Ectodermal cell (in vitro differentiated cells): ENCODE measurements at regions not wholly inside any gene's neighbourhood (a gene's known extent, or its start where the extent isn't known, plus 50 kb on each side); places are given as distances from the start of the nearest gene placed in this dataset.

ENCODE experiments used
- H3K27ac ChIP-seq: 2 replicates; pipeline ENCODE4 v1.7.0; 2013; ENCODE audit warnings: mild to moderate bottlenecking, low read depth, low read length; ENCODE audit not compliant: insufficient read depth, poor library complexity, severe bottlenecking
- H3K27me3 ChIP-seq: 2 replicates; pipeline ENCODE4 v1.7.0; 2013; ENCODE audit warnings: mild to moderate bottlenecking, low read length; ENCODE audit not compliant: insufficient read depth, control insufficient read depth, poor library complexity, severe bottlenecking
- H3K36me3 ChIP-seq: one replicate; pipeline ENCODE4 v1.7.0; 2013; ENCODE audit warnings: low read length; ENCODE audit not compliant: control insufficient read depth, insufficient read depth
- H3K4me1 ChIP-seq: one replicate; pipeline ENCODE4 v1.7.0; 2013; ENCODE audit warnings: low read length; ENCODE audit not compliant: control insufficient read depth, insufficient read depth
- H3K4me3 ChIP-seq: 2 replicates; pipeline ENCODE4 v1.7.0; 2013; ENCODE audit warnings: low read depth, low read length, control low read depth; ENCODE audit not compliant: insufficient read depth
- H3K9me3 ChIP-seq: 2 replicates; pipeline ENCODE4 v1.7.0; 2013; ENCODE audit warnings: mild to moderate bottlenecking, low read length, moderate library complexity; ENCODE audit not compliant: control insufficient read depth
- WGBS, 2 experiments: methylation state at CpG; one replicate each; pipeline ENCODE4 v1.1.7; 2013; ENCODE audit warnings: missing lambda C conversion rate in 2 of 2; 5-methylcytosine and 5-hydroxymethylcytosine counted together

- WGBS, 2 experiments: 96% methylated on average over 12 of the region's 12 CpGs
Measured at GRCh38 chr10:129373718-129374117, 93.3 kb upstream of the MGMT start.

GRCh38 chr10:129375171-129375570 lies 91.9 kb upstream of the MGMT start:
- no peak overlapping the region for H3K4me3 ChIP-seq
- no peaks in the 10 kb centered on the region for H3K36me3 ChIP-seq
- WGBS, 2 experiments: 92 to 93% methylated on average over 4 of the region's 4 CpGs
- H3K9me3 ChIP-seq: no peaks in the 10 kb centered on the region
- H3K27me3 ChIP-seq: no peaks in the 10 kb centered on the region
- H3K4me1 ChIP-seq: no peaks in the 10 kb centered on the region
- H3K27ac ChIP-seq: no peak overlapping the region

More at GRCh38 chr10:129373718-129374117, 93.3 kb upstream of the MGMT start:
- no peaks in the 10 kb centered on the region for H3K36me3 ChIP-seq
- H3K4me3 ChIP-seq: no peak overlapping the region
- no peak overlapping the region for H3K27ac ChIP-seq
- H3K9me3 ChIP-seq: no peaks in the 10 kb centered on the region
- no peaks in the 10 kb centered on the region for H3K27me3 ChIP-seq
- H3K4me1 ChIP-seq: peaks cover 3% of the 10 kb centered on the region

GRCh38 chr10:129375912-129376311 lies 91.1 kb upstream of the MGMT start:
- H3K4me3 ChIP-seq: no peak overlapping the region
- no peaks in the 10 kb centered on the region for H3K4me1 ChIP-seq
- WGBS, 2 experiments: 95 to 96% methylated on average over 9 of the region's 9 CpGs
- H3K36me3 ChIP-seq: no peaks in the 10 kb centered on the region
- H3K9me3 ChIP-seq: no peaks in the 10 kb centered on the region
- H3K27me3 ChIP-seq: no peaks in the 10 kb centered on the region
- no peak overlapping the region for H3K27ac ChIP-seq

- Histone ChIP-seq H3K4me1 (no peaks in the 10 kb centered on the region), H3K27ac (no peak overlapping the region), H3K36me3 (no peaks in the 10 kb centered on the region), H3K9me3 (no peaks in the 10 kb centered on the region), H3K4me3 (no peak overlapping the region), H3K27me3 (no peaks in the 10 kb centered on the region)
- WGBS, 2 experiments: 96 to 99% methylated on average over 5 of the region's 5 CpGs
Measured at GRCh38 chr10:129380279-129380678, 86.8 kb upstream of the MGMT start.

GRCh38 chr10:129381741-129382140 lies 85.3 kb upstream of the MGMT start:
- WGBS, 2 experiments: 85 to 91% methylated on average over 2 to 3 of the region's 4 CpGs
- no peaks in the 10 kb centered on the region for H3K27me3 ChIP-seq

GRCh38 chr10:129382401-129382800 lies 84.6 kb upstream of the MGMT start:
- no peaks in the 10 kb centered on the region for H3K4me1 ChIP-seq
- H3K4me3 ChIP-seq: no peak overlapping the region
- H3K36me3 ChIP-seq: no peaks in the 10 kb centered on the region
- no peaks in the 10 kb centered on the region for H3K9me3 ChIP-seq
- no peak overlapping the region for H3K27ac ChIP-seq
- 88 to 90% methylated on average over 6 of the region's 6 CpGs for WGBS, 2 experiments
- H3K27me3 ChIP-seq: no peaks in the 10 kb centered on the region

More at GRCh38 chr10:129381741-129382140, 85.3 kb upstream of the MGMT start:
- no peaks in the 10 kb centered on the region for H3K9me3 ChIP-seq
- no peaks in the 10 kb centered on the region for H3K36me3 ChIP-seq
- no peak overlapping the region for H3K27ac ChIP-seq
- no peaks in the 10 kb centered on the region for H3K4me1 ChIP-seq
- no peak overlapping the region for H3K4me3 ChIP-seq

- no peaks in the 10 kb centered on the region for H3K9me3 ChIP-seq
Measured at GRCh38 chr10:129383651-129384050, 83.4 kb upstream of the MGMT start.

GRCh38 chr10:129385600-129385999 lies 81.4 kb upstream of the MGMT start:
- H3K4me3 ChIP-seq: no peak overlapping the region
- H3K27ac ChIP-seq: no peak overlapping the region
- no peaks in the 10 kb centered on the region for H3K4me1 ChIP-seq
- H3K9me3 ChIP-seq: no peaks in the 10 kb centered on the region
- H3K27me3 ChIP-seq: no peaks in the 10 kb centered on the region
- 68 to 76% methylated on average over 4 of the region's 4 CpGs for WGBS, 2 experiments
- H3K36me3 ChIP-seq: no peaks in the 10 kb centered on the region

More at GRCh38 chr10:129383651-129384050, 83.4 kb upstream of the MGMT start:
- H3K4me3 ChIP-seq: no peak overlapping the region
- no peak overlapping the region for H3K27ac ChIP-seq
- no peaks in the 10 kb centered on the region for H3K27me3 ChIP-seq
- no peaks in the 10 kb centered on the region for H3K36me3 ChIP-seq
- 94% methylated on average over 3 of the region's 3 CpGs for WGBS, 2 experiments
- H3K4me1 ChIP-seq: no peaks in the 10 kb centered on the region

GRCh38 chr10:129386415-129387257 lies 80.4 kb upstream of the MGMT start:
- 94 to 97% methylated on average over 5 to 6 of the region's 6 CpGs for WGBS, 2 experiments
- no peak overlapping the region for H3K4me3 ChIP-seq
- no peaks in the 10 kb centered on the region for H3K36me3 ChIP-seq
- H3K27ac ChIP-seq: no peak overlapping the region
- no peaks in the 10 kb centered on the region for H3K9me3 ChIP-seq
- H3K4me1 ChIP-seq: no peaks in the 10 kb centered on the region
- H3K27me3 ChIP-seq: no peaks in the 10 kb centered on the region

GRCh38 chr10:129387258-129387525 lies 79.8 kb upstream of the MGMT start:
- Histone ChIP-seq H3K27me3 (no peaks in the 10 kb centered on the region), H3K4me1 (no peaks in the 10 kb centered on the region), H3K4me3 (no peak overlapping the region), H3K27ac (no peak overlapping the region), H3K36me3 (no peaks in the 10 kb centered on the region), H3K9me3 (no peaks in the 10 kb centered on the region)
- whole genome bisulfite sequencing, 2 experiments: 91% methylated on average over 5 of the region's 5 CpGs
